NT2/D1 (cell line): ENCODE measurements at regions not wholly inside any gene's neighbourhood (a gene's known extent, or its start where the extent isn't known, plus 50 kb on each side); places are given as distances from the start of the nearest gene placed in this dataset.
"Not testable (repeated sequence)": the region's sequence is repeated elsewhere in the genome, so short reads cannot be mapped to it uniquely, and the experiment has no call there.

Source experiments
- DNase-seq: peaks from one replicate; pipeline ENCODE4 v3.0.0-alpha.2; 2011; ENCODE audit warnings: low read depth, low spot score
- H3K27me3 ChIP-seq: 2 replicates; pipeline ENCODE4 v1.6.0; 2011; ENCODE audit warnings: mild to moderate bottlenecking; ENCODE audit not compliant: insufficient read length, insufficient read depth
- H3K36me3 ChIP-seq: 2 replicates; pipeline ENCODE4 v1.6.1; 2011; ENCODE audit warnings: mild to moderate bottlenecking, low read length, mixed read lengths; ENCODE audit not compliant: insufficient read depth, insufficient read length
- H3K4me1 ChIP-seq: 2 replicates; pipeline ENCODE4 v1.5.1; 2011; ENCODE audit not compliant: insufficient read depth, insufficient read length
- H3K4me3 ChIP-seq: 2 replicates; pipeline ENCODE4 v1.5.1; 2011; ENCODE audit warnings: low read depth; ENCODE audit not compliant: insufficient read length
- H3K9ac ChIP-seq: 2 replicates; pipeline ENCODE4 v1.6.0; 2011; ENCODE audit warnings: low read depth; ENCODE audit not compliant: insufficient read length
- H3K9me3 ChIP-seq: 2 replicates; pipeline ENCODE4 v1.5.1; 2011; ENCODE audit warnings: mild to moderate bottlenecking, low read length; ENCODE audit not compliant: insufficient read depth
- SUZ12 ChIP-seq: IDR thresholded peaks from 2 replicates; pipeline ENCODE4 v1.6.1; 2011; ENCODE audit not compliant: insufficient read length, insufficient read depth; ENCODE audit errors: extremely low read depth
- YY1 ChIP-seq: IDR thresholded peaks from 2 replicates; pipeline ENCODE4 v1.6.1; 2011; ENCODE audit not compliant: insufficient read length, insufficient read depth
- ZNF274 ChIP-seq: IDR thresholded peaks from 2 replicates; pipeline ENCODE4 v1.6.1; 2011; ENCODE audit warnings: mild to moderate bottlenecking, low read depth, low read length

- H3K9ac ChIP-seq: no peak overlapping the region
- H3K9me3 ChIP-seq: no peaks in the 10 kb centered on the region
- TF ChIP-seq YY1: no peak
- TF ChIP-seq SUZ12: no peak
- no peak for TF ChIP-seq ZNF274
- no peaks in the 10 kb centered on the region for H3K27me3 ChIP-seq
- H3K4me3 ChIP-seq: no peak overlapping the region
- DNase-seq: no peak
- no peaks in the 10 kb centered on the region for H3K36me3 ChIP-seq
- no peaks in the 10 kb centered on the region for H3K4me1 ChIP-seq
Observed at GRCh38 chr2:56812432-56812831, 628.6 kb downstream of the CCDC85A start.

GRCh38 chr2:56813490-56813889 is 629.7 kb downstream of the CCDC85A start:
- Histone ChIP-seq H3K36me3 (no peaks in the 10 kb centered on the region), H3K4me1 (no peaks in the 10 kb centered on the region), H3K9ac (no peak overlapping the region), H3K9me3 (no peaks in the 10 kb centered on the region), H3K4me3 (no peak overlapping the region), H3K27me3 (no peaks in the 10 kb centered on the region)
- no peak for DNase-seq
- no peak for TF ChIP-seq SUZ12
- TF ChIP-seq YY1: no peak
- no peak for TF ChIP-seq ZNF274

- no peaks in the 10 kb centered on the region for H3K36me3 ChIP-seq
- no peaks in the 10 kb centered on the region for H3K4me1 ChIP-seq
- no peak overlapping the region for H3K4me3 ChIP-seq
- H3K9ac ChIP-seq: no peak overlapping the region
- H3K9me3 ChIP-seq: no peaks in the 10 kb centered on the region
- no peaks in the 10 kb centered on the region for H3K27me3 ChIP-seq
- no peak for TF ChIP-seq SUZ12
- no peak for TF ChIP-seq ZNF274
- no peak for TF ChIP-seq YY1
- DNase-seq: no peak
Observed at GRCh38 chr2:56816666-56817065, 632.9 kb downstream of the CCDC85A start.

GRCh38 chr2:56831780-56832179 is 648.0 kb downstream of the CCDC85A start:
- Histone ChIP-seq H3K4me1 (no peaks in the 10 kb centered on the region), H3K4me3 (no peak overlapping the region), H3K9me3 (no peaks in the 10 kb centered on the region), H3K27me3 (no peaks in the 10 kb centered on the region), H3K9ac (no peak overlapping the region), H3K36me3 (no peaks in the 10 kb centered on the region)
- no peak for DNase-seq
- TF ChIP-seq SUZ12 (no peak), YY1 (no peak), ZNF274 (no peak)

GRCh38 chr2:56834686-56835085 is 650.9 kb downstream of the CCDC85A start:
- H3K36me3 ChIP-seq: no peaks in the 10 kb centered on the region
- DNase-seq: no peak
- no peak overlapping the region for H3K4me3 ChIP-seq
- TF ChIP-seq YY1: no peak
- no peak for TF ChIP-seq SUZ12
- no peak for TF ChIP-seq ZNF274
- no peaks in the 10 kb centered on the region for H3K9me3 ChIP-seq
- H3K27me3 ChIP-seq: no peaks in the 10 kb centered on the region
- H3K4me1 ChIP-seq: no peaks in the 10 kb centered on the region
- H3K9ac ChIP-seq: no peak overlapping the region

GRCh38 chr2:56840009-56840408 is 656.2 kb downstream of the CCDC85A start:
- not testable (repeated sequence) for H3K27me3 ChIP-seq, DNase-seq

GRCh38 chr2:56860991-56861390 is 677.2 kb downstream of the CCDC85A start:
- H3K9me3 ChIP-seq: no peaks in the 10 kb centered on the region
- no peak overlapping the region for H3K9ac ChIP-seq

More at GRCh38 chr2:56840009-56840408, 656.2 kb downstream of the CCDC85A start:
- H3K4me1 ChIP-seq, H3K4me3 ChIP-seq, H3K36me3 ChIP-seq, H3K9me3 ChIP-seq, H3K9ac ChIP-seq: not testable (repeated sequence)

GRCh38 chr2:56871644-56872043 is 687.9 kb downstream of the CCDC85A start:
- Histone ChIP-seq H3K9me3 (no peaks in the 10 kb centered on the region), H3K4me1 (no peaks in the 10 kb centered on the region), H3K4me3 (no peak overlapping the region), H3K9ac (no peak overlapping the region), H3K27me3 (no peaks in the 10 kb centered on the region), H3K36me3 (no peaks in the 10 kb centered on the region)
- no peak for DNase-seq
- TF ChIP-seq ZNF274 (no peak), SUZ12 (no peak), YY1 (no peak)

More at GRCh38 chr2:56860991-56861390, 677.2 kb downstream of the CCDC85A start:
- Histone ChIP-seq H3K4me3 (no peak overlapping the region), H3K27me3 (no peaks in the 10 kb centered on the region), H3K36me3 (no peaks in the 10 kb centered on the region), H3K4me1 (no peaks in the 10 kb centered on the region)
- TF ChIP-seq ZNF274: no peak
- TF ChIP-seq SUZ12: no peak
- TF ChIP-seq YY1: no peak
- no peak for DNase-seq
